Lower lobe of right lung (tissue), 2 donors: ENCODE measurements at regions not wholly inside any gene's neighbourhood (a gene's known extent, or its start where the extent isn't known, plus 50 kb on each side); places are given as distances from the start of the nearest gene placed in this dataset.

ENCODE experiments used
- ATAC-seq, 2 donors: fragments of 200-7000 bp; cut with Tn5 transposase; one replicate each; pipeline ENCODE4 v1.9.1; 2020 to 2022; ENCODE audit warnings: mild to moderate bottlenecking in 2 of 2, moderate library complexity in 2 of 2
- DNase-seq: peaks from one replicate; pipeline ENCODE4 v3.0.0-alpha.2; 2020
- H3K27ac ChIP-seq: fragments of 200-600 bp; one replicate; pipeline ENCODE4 v1.8.0; 2022
- H3K27me3 ChIP-seq: fragments of 200-600 bp; one replicate; pipeline ENCODE4 v1.8.0; 2022; ENCODE audit warnings: low read depth
- H3K36me3 ChIP-seq: fragments of 200-600 bp; one replicate; pipeline ENCODE4 v1.8.0; 2022; ENCODE audit warnings: mild to moderate bottlenecking
- H3K4me1 ChIP-seq: fragments of 200-600 bp; one replicate; pipeline ENCODE4 v1.8.0; 2022
- H3K4me3 ChIP-seq: fragments of 200-600 bp; one replicate; pipeline ENCODE4 v1.8.0; 2022; ENCODE audit warnings: mild to moderate bottlenecking
- H3K9me3 ChIP-seq: fragments of 200-600 bp; one replicate; pipeline ENCODE4 v1.8.0; 2022
- CTCF ChIP-seq: fragments of 200-600 bp; IDR thresholded peaks from one replicate; pipeline ENCODE4 v1.8.0; 2022; ENCODE audit warnings: antibody characterized with exemption, mild to moderate bottlenecking
- intact Hi-C: fragments of 100-400 bp; cut with DNase I; formaldehyde crosslinking; loops from one replicate; pipeline ENCODE4 v1.11.0; 2022
- donor health status: DM: no; HTN: yes; CAD: no; lungs with severe emphysema.

DNA sequence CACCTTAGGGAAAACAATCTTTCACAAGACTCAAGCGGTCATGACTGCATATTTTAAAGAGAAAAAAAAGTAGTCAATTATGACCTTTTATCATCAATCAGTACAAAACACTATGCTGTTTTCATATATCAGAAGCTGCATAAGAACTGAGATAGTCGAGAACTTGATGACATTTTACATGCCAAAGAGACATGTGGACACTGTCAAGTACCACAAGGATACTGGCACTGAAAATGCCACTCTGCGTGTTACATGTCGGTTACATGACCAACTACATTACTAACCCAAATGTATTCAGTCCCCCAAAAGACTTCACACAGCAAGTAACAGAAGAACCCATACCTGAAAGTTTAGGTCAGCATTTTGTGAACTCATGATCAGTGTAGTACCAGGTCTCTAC, 975.0 kb upstream of the ADGRL4 start:
- Histone ChIP-seq H3K4me1 (no peaks in the 10 kb centered on the region), H3K36me3 (no peaks in the 10 kb centered on the region), H3K9me3 (no peaks in the 10 kb centered on the region), H3K27ac (no peak overlapping the region), H3K4me3 (no peak overlapping the region), H3K27me3 (no peaks in the 10 kb centered on the region)
- intact Hi-C loops, result no loop called here
- TF ChIP-seq CTCF, result no peak
- DNase-seq (no peak), ATAC-seq (no peak)

DNA sequence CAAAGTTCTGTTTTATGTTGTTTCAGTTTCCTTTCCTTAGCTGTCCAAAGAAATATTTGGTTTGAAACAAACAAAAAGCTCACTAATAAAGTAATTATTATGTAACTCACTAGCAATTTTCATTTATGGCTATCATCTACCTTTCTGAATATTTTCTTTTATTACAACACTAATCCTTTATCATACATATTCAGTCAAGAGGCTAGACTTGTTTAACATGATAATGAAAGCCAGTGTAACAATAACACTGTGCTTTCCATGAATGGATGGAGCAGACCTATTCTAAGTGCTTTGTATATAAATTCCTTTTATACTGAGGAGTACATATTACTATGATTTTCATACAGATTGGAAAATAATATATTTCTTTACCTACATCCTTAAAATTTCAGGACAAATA, 972.8 kb upstream of the ADGRL4 start:
- TF ChIP-seq CTCF, result no peak
- H3K9me3 ChIP-seq, result no peaks in the 10 kb centered on the region
- intact Hi-C loops, result no loop called here
- DNase-seq, result no peak
- no peaks in the 10 kb centered on the region for H3K27me3 ChIP-seq
- no peaks in the 10 kb centered on the region for H3K36me3 ChIP-seq
- H3K27ac ChIP-seq, result no peak overlapping the region
- ATAC-seq, result no peak
- no peak overlapping the region for H3K4me3 ChIP-seq
- no peaks in the 10 kb centered on the region for H3K4me1 ChIP-seq

DNA sequence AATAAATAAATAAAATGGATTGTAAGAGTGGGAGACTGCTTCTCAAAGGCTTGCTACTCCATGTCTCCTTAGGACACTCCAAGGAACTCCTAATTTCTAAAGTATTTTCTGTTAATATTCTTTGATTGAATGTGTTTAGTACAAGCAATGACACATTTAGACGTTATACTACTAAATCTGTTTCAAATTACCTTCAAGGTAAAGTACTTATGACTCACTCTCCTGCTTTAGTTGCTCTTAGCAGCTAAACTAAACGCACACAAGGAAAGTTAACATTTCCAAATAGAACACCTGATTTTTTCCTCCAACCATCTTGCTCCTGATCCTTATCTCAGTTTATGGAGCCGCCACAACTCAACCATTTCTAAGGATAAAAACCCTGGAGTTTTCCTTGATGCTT, 969.8 kb upstream of the ADGRL4 start:
- no peak overlapping the region for H3K27ac ChIP-seq
- ATAC-seq (no peak), DNase-seq (no peak)
- intact Hi-C loops, result no loop called here
- H3K9me3 ChIP-seq, result no peaks in the 10 kb centered on the region
- no peak overlapping the region for H3K4me3 ChIP-seq
- TF ChIP-seq CTCF, result no peak
- H3K27me3 ChIP-seq, result no peaks in the 10 kb centered on the region
- H3K36me3 ChIP-seq, result no peaks in the 10 kb centered on the region
- H3K4me1 ChIP-seq, result no peaks in the 10 kb centered on the region

DNA sequence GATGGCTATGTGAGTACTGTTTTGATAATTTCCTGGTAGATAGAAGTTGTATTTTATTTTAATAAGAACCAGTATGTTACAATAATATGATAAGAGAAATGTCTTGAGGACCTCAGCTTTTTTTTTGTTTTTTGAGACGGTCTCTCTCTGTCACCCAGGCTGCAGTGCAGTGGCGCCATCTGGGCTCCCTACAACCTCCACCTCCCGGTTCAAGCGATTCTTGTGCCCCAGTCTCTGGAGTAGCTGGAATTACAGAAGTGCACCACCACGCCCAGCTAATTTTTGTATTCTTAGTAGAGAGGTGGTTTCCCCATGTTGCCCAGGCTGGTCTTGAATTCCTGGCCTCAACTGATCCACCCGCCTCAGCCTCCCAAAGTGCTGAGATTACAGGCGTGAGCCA, 968.1 kb upstream of the ADGRL4 start:
- H3K27ac ChIP-seq, result no peak overlapping the region
- H3K4me1 ChIP-seq, result no peaks in the 10 kb centered on the region
- H3K36me3 ChIP-seq, result no peaks in the 10 kb centered on the region
- no peaks in the 10 kb centered on the region for H3K9me3 ChIP-seq
- H3K4me3 ChIP-seq, result no peak overlapping the region
- no peaks in the 10 kb centered on the region for H3K27me3 ChIP-seq
- ATAC-seq (no peak), DNase-seq (no peak)
- intact Hi-C loops, result no loop called here
- no peak for TF ChIP-seq CTCF

DNA sequence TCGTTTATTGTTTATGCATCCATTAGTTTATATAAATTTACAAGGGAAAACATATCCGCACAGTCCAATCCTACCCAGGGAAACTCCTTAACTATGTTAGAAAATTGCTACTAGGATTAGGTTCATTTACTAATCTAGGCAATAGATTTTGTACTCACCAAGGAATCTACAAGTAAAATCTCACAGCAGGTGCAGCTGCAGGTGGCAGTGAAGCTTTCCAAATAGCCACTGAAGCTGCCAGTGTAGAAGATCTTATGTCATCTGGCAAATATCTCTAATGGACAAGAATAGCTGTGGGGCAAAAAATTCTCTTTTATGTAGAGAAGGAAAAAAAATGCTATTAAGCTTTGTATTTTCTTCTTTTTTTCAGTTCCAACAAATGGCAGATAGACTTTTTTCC, 963.4 kb upstream of the ADGRL4 start:
- Histone ChIP-seq H3K36me3 (no peaks in the 10 kb centered on the region), H3K27ac (no peak overlapping the region), H3K9me3 (no peaks in the 10 kb centered on the region), H3K4me3 (no peak overlapping the region), H3K4me1 (no peaks in the 10 kb centered on the region), H3K27me3 (no peaks in the 10 kb centered on the region)
- ATAC-seq (no peak), DNase-seq (no peak)
- TF ChIP-seq CTCF, result no peak
- intact Hi-C loops, result no loop called here

- intact Hi-C loops, result no loop called here
- no peak overlapping the region for H3K4me3 ChIP-seq
- no peak for ATAC-seq
Observed at GRCh38 chr1:79966438-79966837, 959.9 kb upstream of the ADGRL4 start.

More at GRCh38 chr1:79966438-79966837, 959.9 kb upstream of the ADGRL4 start:
- Histone ChIP-seq H3K9me3 (no peaks in the 10 kb centered on the region), H3K27ac (no peak overlapping the region), H3K36me3 (no peaks in the 10 kb centered on the region), H3K27me3 (no peaks in the 10 kb centered on the region), H3K4me1 (no peaks in the 10 kb centered on the region)
- TF ChIP-seq CTCF, result no peak
- no peak for DNase-seq
